ENCODE measurements at regions not wholly inside any gene's neighbourhood (a gene's known extent, or its start where the extent isn't known, plus 50 kb on each side); places are given as distances from the start of the nearest gene placed in this dataset.

DNA sequence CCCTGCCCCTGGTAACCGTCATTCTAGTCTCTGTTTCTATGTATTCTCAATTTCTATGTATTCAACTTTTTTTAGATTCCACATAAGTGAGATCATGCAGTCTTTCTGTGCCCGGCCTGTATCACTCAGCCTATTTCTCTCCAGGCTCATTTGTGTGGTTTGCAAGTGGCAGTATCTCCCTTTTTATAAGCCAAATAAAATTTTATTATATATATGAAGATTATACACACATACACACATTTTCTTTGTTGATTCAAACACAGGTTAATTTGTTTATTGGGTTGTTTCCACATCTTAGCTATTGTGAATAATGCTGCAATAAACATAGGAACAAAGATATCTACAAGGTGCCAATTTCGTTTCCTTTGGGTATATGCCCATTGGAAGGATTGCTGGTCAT lies 571.7 kb downstream of the DHX35 start (continued):
- TF ChIP-seq, protein P1, sequence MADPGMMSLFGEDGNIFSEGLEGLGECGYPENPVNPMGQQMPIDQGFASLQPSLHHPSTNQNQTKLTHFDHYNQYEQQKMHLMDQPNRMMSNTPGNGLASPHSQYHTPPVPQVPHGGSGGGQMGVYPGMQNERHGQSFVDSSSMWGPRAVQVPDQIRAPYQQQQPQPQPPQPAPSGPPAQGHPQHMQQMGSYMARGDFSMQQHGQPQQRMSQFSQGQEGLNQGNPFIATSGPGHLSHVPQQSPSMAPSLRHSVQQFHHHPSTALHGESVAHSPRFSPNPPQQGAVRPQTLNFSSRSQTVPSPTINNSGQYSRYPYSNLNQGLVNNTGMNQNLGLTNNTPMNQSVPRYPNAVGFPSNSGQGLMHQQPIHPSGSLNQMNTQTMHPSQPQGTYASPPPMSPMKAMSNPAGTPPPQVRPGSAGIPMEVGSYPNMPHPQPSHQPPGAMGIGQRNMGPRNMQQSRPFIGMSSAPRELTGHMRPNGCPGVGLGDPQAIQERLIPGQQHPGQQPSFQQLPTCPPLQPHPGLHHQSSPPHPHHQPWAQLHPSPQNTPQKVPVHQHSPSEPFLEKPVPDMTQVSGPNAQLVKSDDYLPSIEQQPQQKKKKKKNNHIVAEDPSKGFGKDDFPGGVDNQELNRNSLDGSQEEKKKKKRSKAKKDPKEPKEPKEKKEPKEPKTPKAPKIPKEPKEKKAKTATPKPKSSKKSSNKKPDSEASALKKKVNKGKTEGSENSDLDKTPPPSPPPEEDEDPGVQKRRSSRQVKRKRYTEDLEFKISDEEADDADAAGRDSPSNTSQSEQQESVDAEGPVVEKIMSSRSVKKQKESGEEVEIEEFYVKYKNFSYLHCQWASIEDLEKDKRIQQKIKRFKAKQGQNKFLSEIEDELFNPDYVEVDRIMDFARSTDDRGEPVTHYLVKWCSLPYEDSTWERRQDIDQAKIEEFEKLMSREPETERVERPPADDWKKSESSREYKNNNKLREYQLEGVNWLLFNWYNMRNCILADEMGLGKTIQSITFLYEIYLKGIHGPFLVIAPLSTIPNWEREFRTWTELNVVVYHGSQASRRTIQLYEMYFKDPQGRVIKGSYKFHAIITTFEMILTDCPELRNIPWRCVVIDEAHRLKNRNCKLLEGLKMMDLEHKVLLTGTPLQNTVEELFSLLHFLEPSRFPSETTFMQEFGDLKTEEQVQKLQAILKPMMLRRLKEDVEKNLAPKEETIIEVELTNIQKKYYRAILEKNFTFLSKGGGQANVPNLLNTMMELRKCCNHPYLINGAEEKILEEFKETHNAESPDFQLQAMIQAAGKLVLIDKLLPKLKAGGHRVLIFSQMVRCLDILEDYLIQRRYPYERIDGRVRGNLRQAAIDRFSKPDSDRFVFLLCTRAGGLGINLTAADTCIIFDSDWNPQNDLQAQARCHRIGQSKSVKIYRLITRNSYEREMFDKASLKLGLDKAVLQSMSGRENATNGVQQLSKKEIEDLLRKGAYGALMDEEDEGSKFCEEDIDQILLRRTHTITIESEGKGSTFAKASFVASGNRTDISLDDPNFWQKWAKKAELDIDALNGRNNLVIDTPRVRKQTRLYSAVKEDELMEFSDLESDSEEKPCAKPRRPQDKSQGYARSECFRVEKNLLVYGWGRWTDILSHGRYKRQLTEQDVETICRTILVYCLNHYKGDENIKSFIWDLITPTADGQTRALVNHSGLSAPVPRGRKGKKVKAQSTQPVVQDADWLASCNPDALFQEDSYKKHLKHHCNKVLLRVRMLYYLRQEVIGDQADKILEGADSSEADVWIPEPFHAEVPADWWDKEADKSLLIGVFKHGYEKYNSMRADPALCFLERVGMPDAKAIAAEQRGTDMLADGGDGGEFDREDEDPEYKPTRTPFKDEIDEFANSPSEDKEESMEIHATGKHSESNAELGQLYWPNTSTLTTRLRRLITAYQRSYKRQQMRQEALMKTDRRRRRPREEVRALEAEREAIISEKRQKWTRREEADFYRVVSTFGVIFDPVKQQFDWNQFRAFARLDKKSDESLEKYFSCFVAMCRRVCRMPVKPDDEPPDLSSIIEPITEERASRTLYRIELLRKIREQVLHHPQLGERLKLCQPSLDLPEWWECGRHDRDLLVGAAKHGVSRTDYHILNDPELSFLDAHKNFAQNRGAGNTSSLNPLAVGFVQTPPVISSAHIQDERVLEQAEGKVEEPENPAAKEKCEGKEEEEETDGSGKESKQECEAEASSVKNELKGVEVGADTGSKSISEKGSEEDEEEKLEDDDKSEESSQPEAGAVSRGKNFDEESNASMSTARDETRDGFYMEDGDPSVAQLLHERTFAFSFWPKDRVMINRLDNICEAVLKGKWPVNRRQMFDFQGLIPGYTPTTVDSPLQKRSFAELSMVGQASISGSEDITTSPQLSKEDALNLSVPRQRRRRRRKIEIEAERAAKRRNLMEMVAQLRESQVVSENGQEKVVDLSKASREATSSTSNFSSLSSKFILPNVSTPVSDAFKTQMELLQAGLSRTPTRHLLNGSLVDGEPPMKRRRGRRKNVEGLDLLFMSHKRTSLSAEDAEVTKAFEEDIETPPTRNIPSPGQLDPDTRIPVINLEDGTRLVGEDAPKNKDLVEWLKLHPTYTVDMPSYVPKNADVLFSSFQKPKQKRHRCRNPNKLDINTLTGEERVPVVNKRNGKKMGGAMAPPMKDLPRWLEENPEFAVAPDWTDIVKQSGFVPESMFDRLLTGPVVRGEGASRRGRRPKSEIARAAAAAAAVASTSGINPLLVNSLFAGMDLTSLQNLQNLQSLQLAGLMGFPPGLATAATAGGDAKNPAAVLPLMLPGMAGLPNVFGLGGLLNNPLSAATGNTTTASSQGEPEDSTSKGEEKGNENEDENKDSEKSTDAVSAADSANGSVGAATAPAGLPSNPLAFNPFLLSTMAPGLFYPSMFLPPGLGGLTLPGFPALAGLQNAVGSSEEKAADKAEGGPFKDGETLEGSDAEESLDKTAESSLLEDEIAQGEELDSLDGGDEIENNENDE (IDR thresholded peaks at IDR 0.05; ENCODE audit: insufficient replicate concordance, low read length) = no peak
- TF ChIP-seq SAP30 (IDR thresholded peaks at IDR 0.05; ENCODE audit: insufficient read depth, insufficient replicate concordance, low read length) (no peak), NRF1 (IDR thresholded peaks at IDR 0.05; ENCODE audit: low read depth, low read length) (no peak), KDM1A (IDR thresholded peaks at IDR 0.05; ENCODE audit: borderline replicate concordance, low read length) (no peak), POLR2AphosphoS5 (IDR thresholded peaks at IDR 0.05; ENCODE audit: low read depth, low read length) (no peak), SIX5 (IDR thresholded peaks at IDR 0.05; ENCODE audit: low read depth, low read length) (no peak), JUN (IDR thresholded peaks at IDR 0.05; ENCODE audit: low read depth, low read length) (no peak), JUND (IDR thresholded peaks at IDR 0.05; ENCODE audit: low read length) (no peak), KDM5A (IDR thresholded peaks at IDR 0.05; ENCODE audit: low read length) (no peak)
- TF ChIP-seq, protein P2, sequence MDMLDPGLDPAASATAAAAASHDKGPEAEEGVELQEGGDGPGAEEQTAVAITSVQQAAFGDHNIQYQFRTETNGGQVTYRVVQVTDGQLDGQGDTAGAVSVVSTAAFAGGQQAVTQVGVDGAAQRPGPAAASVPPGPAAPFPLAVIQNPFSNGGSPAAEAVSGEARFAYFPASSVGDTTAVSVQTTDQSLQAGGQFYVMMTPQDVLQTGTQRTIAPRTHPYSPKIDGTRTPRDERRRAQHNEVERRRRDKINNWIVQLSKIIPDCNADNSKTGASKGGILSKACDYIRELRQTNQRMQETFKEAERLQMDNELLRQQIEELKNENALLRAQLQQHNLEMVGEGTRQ (IDR thresholded peaks at IDR 0.05; ENCODE audit: low read length) = no peak
- TF ChIP-seq, protein P3, sequence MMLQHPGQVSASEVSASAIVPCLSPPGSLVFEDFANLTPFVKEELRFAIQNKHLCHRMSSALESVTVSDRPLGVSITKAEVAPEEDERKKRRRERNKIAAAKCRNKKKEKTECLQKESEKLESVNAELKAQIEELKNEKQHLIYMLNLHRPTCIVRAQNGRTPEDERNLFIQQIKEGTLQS (IDR thresholded peaks at IDR 0.05; ENCODE audit: insufficient read depth, low read depth, low read length) = no peak
